ENCODE measurements at regions not wholly inside any gene's neighbourhood (a gene's known extent, or its start where the extent isn't known, plus 50 kb on each side); places are given as distances from the start of the nearest gene placed in this dataset.

DNA sequence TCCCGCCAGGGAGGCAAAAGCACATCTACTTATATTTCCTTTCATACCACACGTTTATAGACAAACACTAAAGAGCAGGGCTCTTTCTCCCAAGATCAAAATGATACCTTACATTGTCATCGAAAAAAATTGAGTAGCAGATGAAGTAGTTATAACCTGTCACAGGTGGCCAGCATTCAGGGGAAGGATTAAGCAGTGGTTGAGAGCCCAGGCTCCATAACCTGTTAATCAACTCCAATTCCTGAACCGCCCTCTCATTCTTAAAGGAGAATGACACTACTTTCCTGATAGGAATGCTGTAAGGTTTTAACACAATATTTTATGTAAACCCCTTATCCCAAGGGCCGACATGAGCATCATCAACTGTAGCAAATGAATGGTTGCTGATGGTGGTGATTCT lies 268.9 kb upstream of the KCNIP4 start:
- TF ChIP-seq EZH2 (IDR thresholded peaks at IDR 0.05; ENCODE audit: borderline replicate concordance, low read depth, low read length, poor library complexity, severe bottlenecking): no peak
- TF ChIP-seq, protein P1, sequence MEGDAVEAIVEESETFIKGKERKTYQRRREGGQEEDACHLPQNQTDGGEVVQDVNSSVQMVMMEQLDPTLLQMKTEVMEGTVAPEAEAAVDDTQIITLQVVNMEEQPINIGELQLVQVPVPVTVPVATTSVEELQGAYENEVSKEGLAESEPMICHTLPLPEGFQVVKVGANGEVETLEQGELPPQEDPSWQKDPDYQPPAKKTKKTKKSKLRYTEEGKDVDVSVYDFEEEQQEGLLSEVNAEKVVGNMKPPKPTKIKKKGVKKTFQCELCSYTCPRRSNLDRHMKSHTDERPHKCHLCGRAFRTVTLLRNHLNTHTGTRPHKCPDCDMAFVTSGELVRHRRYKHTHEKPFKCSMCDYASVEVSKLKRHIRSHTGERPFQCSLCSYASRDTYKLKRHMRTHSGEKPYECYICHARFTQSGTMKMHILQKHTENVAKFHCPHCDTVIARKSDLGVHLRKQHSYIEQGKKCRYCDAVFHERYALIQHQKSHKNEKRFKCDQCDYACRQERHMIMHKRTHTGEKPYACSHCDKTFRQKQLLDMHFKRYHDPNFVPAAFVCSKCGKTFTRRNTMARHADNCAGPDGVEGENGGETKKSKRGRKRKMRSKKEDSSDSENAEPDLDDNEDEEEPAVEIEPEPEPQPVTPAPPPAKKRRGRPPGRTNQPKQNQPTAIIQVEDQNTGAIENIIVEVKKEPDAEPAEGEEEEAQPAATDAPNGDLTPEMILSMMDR (conservative IDR thresholded peaks at IDR 0.05; ENCODE audit: low read depth, low read length): no peak
- ChIA-PET POLR2A (ENCODE audit: low non-redundant PET) (no interaction called here), CTCF (no interaction called here)
- Histone ChIP-seq H3K27me3 (replicated peaks; ENCODE audit: insufficient read depth, low read depth, low read length, poor library complexity) (no peaks in the 10 kb centered on the region), H3K36me3 (ENCODE audit: insufficient read depth, low read length, poor library complexity, severe bottlenecking) (no peaks in the 10 kb centered on the region), H3K9me3 (ENCODE audit: low read depth, low read length, poor library complexity, severe bottlenecking) (no peaks in the 10 kb centered on the region), H3K4me1 (ENCODE audit: insufficient read depth, low read length, poor library complexity, severe bottlenecking) (no peaks in the 10 kb centered on the region), H3K4me3 (ENCODE audit: low read depth, low read length, poor library complexity, severe bottlenecking) (no peak overlapping the region), H3K27ac (ENCODE audit: low read depth, low read length, poor library complexity, severe bottlenecking) (no peak overlapping the region)
- BruUV-seq (replicated peaks): no TSS peak
- DNase-seq (ENCODE audit: low spot score): no peak
- intact Hi-C loops (cut with micrococcal nuclease; ENCODE audit: unreplicated experiment): no loop called here

- POLR2A ChIA-PET (ENCODE audit: low non-redundant PET): no interaction called here
- Histone ChIP-seq H3K27ac (ENCODE audit: low read depth, low read length, poor library complexity, severe bottlenecking) (no peak overlapping the region), H3K4me3 (ENCODE audit: low read depth, low read length, poor library complexity, severe bottlenecking) (no peak overlapping the region), H3K36me3 (ENCODE audit: insufficient read depth, low read length, poor library complexity, severe bottlenecking) (no peaks in the 10 kb centered on the region), H3K9me3 (ENCODE audit: low read depth, low read length, poor library complexity, severe bottlenecking) (no peaks in the 10 kb centered on the region), H3K27me3 (replicated peaks; ENCODE audit: insufficient read depth, low read depth, low read length, poor library complexity) (no peaks in the 10 kb centered on the region), H3K4me1 (ENCODE audit: insufficient read depth, low read length, poor library complexity, severe bottlenecking) (no peaks in the 10 kb centered on the region)
- CTCF ChIA-PET: no interaction called here
- TF ChIP-seq, protein P1 (conservative IDR thresholded peaks at IDR 0.05; ENCODE audit: low read depth, low read length): no peak
- no peak for TF ChIP-seq EZH2 (IDR thresholded peaks at IDR 0.05; ENCODE audit: borderline replicate concordance, low read depth, low read length, poor library complexity, severe bottlenecking)
- DNase-seq (ENCODE audit: low spot score): no peak
- intact Hi-C loops (cut with micrococcal nuclease; ENCODE audit: unreplicated experiment): no loop called here
- BruUV-seq (replicated peaks): no TSS peak
These were observed 267.7 kb upstream of the KCNIP4 start for GRCh38 chr4:22216278-22216677.

DNA sequence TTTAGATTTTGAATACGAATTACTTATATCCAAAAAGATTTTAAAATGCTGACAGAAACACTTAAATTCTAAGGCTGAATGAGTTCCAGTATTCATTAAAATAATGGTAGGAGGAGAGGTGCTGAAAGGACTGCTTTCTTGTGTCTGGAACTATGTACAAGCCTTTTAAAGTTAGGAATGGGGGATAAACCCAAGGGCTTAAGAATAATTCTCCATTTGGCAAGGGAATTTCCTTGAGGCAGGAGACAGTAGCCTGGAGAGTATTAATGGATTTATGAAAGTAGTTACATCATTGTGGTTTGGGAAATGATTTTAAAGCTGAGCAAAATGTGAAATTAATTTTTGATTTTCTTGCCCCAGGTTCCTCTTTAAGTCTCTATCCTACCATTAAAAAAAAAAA lies 266.5 kb upstream of the KCNIP4 start:
- H3K4me3 ChIP-seq (ENCODE audit: low read depth, low read length, poor library complexity, severe bottlenecking): no peak overlapping the region
- TF ChIP-seq, protein P1 (conservative IDR thresholded peaks at IDR 0.05; ENCODE audit: low read depth, low read length): no peak
- no peak for TF ChIP-seq EZH2 (IDR thresholded peaks at IDR 0.05; ENCODE audit: borderline replicate concordance, low read depth, low read length, poor library complexity, severe bottlenecking)
- no peaks in the 10 kb centered on the region for H3K4me1 ChIP-seq (ENCODE audit: insufficient read depth, low read length, poor library complexity, severe bottlenecking)
- no peaks in the 10 kb centered on the region for H3K36me3 ChIP-seq (ENCODE audit: insufficient read depth, low read length, poor library complexity, severe bottlenecking)
- H3K9me3 ChIP-seq (ENCODE audit: low read depth, low read length, poor library complexity, severe bottlenecking): peaks cover 5% of the 10 kb centered on the region
- BruUV-seq (replicated peaks): no TSS peak
- CTCF ChIA-PET: no interaction called here
- H3K27ac ChIP-seq (ENCODE audit: low read depth, low read length, poor library complexity, severe bottlenecking): no peak overlapping the region
- intact Hi-C loops (cut with micrococcal nuclease; ENCODE audit: unreplicated experiment): no loop called here
- H3K27me3 ChIP-seq (replicated peaks; ENCODE audit: insufficient read depth, low read depth, low read length, poor library complexity): no peaks in the 10 kb centered on the region
- POLR2A ChIA-PET (ENCODE audit: low non-redundant PET): no interaction called here
- DNase-seq (ENCODE audit: low spot score): no peak
